ENCODE measurements at regions not wholly inside any gene's neighbourhood (a gene's known extent, or its start where the extent isn't known, plus 50 kb on each side); places are given as distances from the start of the nearest gene placed in this dataset.
"Not testable (repeated sequence)": the region's sequence is repeated elsewhere in the genome, so short reads cannot be mapped to it uniquely, and the experiment has no call there.

DNA sequence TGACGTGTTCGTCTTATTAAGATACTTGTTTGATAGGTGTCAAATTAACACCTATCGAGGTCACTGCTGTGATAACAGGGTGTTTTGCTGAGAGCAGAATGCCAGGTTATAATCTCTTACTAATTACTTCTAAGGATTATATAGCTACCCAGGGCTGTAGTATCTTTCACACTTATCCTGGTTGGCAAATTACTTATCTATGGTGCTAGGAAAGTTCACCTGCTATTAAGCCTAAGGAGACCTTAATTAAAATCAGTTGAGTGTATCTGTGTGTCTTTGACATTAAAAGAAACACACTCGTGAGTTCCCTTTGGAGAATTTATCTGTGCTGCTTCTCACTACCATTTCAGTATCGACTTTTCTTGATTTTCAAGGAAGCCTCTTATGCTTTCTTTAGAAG is 301.6 kb upstream of the SLC16A7 start:
- DNase-seq (ENCODE audit: extremely low read depth, low read depth) = no peak

DNA sequence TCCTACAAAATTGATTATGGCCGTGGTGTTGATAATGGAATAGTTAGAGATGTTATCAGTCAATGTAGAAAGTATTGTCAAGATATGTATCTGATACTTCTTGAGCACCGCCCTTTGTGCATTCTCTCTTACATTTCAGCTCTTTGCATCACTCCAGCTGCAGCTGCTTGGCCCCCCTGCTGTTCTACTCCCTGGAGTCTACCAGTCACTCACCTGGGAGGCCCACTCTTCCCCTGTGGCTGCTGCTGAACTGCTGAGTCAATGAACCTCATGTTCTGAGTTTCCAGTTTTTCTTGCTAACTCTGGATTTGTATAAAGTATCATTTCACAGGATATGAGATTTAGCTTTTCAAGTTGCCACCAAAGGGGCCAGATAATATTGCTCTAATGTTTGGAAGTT is 312.8 kb upstream of the SLC16A7 start:
- TF ChIP-seq, protein P1, sequence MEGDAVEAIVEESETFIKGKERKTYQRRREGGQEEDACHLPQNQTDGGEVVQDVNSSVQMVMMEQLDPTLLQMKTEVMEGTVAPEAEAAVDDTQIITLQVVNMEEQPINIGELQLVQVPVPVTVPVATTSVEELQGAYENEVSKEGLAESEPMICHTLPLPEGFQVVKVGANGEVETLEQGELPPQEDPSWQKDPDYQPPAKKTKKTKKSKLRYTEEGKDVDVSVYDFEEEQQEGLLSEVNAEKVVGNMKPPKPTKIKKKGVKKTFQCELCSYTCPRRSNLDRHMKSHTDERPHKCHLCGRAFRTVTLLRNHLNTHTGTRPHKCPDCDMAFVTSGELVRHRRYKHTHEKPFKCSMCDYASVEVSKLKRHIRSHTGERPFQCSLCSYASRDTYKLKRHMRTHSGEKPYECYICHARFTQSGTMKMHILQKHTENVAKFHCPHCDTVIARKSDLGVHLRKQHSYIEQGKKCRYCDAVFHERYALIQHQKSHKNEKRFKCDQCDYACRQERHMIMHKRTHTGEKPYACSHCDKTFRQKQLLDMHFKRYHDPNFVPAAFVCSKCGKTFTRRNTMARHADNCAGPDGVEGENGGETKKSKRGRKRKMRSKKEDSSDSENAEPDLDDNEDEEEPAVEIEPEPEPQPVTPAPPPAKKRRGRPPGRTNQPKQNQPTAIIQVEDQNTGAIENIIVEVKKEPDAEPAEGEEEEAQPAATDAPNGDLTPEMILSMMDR (IDR thresholded peaks at IDR 0.05; ENCODE audit: low read depth, low read length, missing control alignments) = no peak
- H3K4me3 ChIP-seq (replicated peaks; ENCODE audit: low read depth, low read length) = no peak overlapping the region
- DNase-seq (ENCODE audit: extremely low read depth, low read depth) = no peak

More for the DNA sequence above, 301.6 kb upstream of the SLC16A7 start:
- TF ChIP-seq, protein P1 (IDR thresholded peaks at IDR 0.05; ENCODE audit: low read depth, low read length, missing control alignments) = no peak
- no peak overlapping the region for H3K4me3 ChIP-seq (replicated peaks; ENCODE audit: low read depth, low read length)

DNA sequence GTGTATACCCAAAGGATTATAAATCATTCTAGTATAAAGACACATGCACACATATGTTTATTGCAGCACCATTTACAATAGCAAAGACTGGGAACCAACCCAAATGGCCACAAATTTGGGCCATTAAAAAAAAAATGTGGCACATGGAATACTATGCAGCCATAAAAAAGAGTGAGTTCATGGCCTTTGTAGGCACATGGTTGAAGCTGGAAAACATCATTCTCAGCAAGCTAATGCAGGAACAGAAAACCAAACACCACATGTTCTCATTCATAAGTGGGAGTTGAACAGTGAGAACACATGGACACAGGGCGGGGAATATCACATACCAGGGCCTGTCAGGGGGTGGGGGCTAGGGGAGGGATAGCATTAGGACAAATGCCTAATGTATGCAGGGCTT is 322.3 kb upstream of the SLC16A7 start:
- DNase-seq (ENCODE audit: extremely low read depth, low read depth); H3K4me3 ChIP-seq (replicated peaks; ENCODE audit: low read depth, low read length): not testable (repeated sequence)

DNA sequence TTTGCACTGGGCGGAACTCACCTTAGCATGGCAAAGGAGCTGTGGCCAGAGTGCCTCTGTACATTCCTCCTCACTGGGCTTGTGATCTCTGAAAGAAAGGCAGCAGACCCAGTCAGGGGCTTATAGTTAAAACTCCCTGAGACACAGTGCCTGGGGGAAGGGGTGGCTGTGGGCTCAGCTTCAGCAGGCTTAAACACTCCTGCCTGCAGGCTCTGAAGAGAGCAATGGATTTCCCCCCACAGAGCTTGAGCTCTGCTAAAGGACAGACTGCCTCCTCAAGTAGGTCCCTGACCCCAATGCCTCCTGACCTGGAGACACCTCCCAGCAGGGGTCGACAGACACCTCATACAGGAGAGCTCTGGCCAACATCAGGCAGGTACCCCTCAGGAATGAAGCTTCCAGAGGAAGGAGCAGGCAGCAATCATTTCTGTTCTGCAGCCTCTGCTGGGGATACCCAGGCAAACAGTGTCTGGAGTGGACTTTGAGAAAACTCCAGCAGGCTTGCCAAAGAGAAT is 327.5 kb upstream of the SLC16A7 start:
- no peak for DNase-seq (ENCODE audit: extremely low read depth, low read depth)
- TF ChIP-seq, protein P1 (IDR thresholded peaks at IDR 0.05; ENCODE audit: low read depth, low read length, missing control alignments) = no peak
- H3K4me3 ChIP-seq (replicated peaks; ENCODE audit: low read depth, low read length) = no peak overlapping the region

DNA sequence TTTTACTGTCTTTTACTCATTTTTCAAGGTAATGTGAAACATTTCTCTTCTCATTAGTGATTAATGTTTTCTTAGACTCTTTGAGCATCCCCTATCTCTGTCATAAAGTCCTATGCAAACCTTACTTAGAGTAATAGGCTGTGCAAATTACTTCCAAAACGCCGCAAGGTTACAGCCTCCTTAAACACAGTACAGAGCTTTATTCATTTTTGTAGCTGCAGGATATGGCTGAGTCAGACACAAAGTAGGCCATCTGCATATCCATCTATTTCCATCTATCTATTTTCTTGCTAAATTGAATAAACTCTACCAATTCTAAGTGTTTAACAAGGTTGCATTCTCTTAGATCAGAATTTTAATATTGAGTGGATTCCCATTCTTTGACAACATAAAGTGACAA is 335.6 kb upstream of the SLC16A7 start:
- no peak overlapping the region for H3K4me3 ChIP-seq (replicated peaks; ENCODE audit: low read depth, low read length)
- TF ChIP-seq, protein P1 (IDR thresholded peaks at IDR 0.05; ENCODE audit: low read depth, low read length, missing control alignments) = no peak
- DNase-seq (ENCODE audit: extremely low read depth, low read depth) = no peak

DNA sequence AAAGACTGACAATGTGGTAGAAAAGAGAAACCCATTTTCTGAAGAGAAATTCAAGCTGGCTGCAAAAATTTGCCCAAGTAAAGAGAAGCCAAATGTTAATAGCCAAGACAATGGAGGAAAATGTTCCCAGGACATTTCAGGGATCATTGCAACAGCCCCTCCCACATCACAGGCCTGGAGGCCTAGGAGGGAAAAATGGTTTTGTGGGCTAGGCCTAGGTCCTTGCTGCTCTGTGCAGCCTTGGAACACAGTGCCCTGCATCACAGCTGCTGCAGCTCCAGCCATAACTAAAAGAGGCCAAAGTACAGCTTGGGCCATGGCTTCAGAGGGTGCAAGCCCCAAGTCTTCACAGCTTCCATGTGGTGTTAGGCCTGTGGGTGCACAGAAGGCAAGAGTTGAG is 332.4 kb upstream of the LRIG3 start:
- TF ChIP-seq, protein P1 (IDR thresholded peaks at IDR 0.05; ENCODE audit: low read depth, low read length, missing control alignments) = no peak
- no peak overlapping the region for H3K4me3 ChIP-seq (replicated peaks; ENCODE audit: low read depth, low read length)
- no peak for DNase-seq (ENCODE audit: extremely low read depth, low read depth)

DNA sequence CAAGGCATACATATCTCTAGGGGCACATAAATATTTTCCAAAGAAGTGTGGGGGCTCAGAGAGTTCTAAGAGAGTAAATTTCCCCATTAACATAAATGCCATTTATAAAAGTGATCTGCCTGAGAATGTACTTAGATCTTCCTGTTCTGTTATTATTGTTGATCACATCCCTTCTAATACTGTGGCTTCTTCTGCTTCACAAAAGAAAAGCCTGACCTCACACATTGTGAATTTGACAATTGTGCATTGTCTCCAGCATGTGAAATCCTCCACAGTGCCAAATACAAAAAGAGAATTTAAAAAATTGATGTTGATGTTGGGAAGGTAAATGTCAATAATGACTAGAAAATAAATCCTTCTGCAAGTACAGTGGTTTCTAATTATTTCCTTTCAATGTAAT is 330.5 kb upstream of the LRIG3 start:
- TF ChIP-seq, protein P1 (IDR thresholded peaks at IDR 0.05; ENCODE audit: low read depth, low read length, missing control alignments) = no peak
- DNase-seq (ENCODE audit: extremely low read depth, low read depth) = no peak
- H3K4me3 ChIP-seq (replicated peaks; ENCODE audit: low read depth, low read length) = no peak overlapping the region
